Posterior cingulate gyrus (tissue), 11 donors: ENCODE measurements at regions not wholly inside any gene's neighbourhood (a gene's known extent, or its start where the extent isn't known, plus 50 kb on each side); places are given as distances from the start of the nearest gene placed in this dataset.
A peak's percentile ranks its signal among the peaks of the same experiment; 100 is the strongest.
"Not testable (repeated sequence)": the region's sequence is repeated elsewhere in the genome, so short reads cannot be mapped to it uniquely, and the experiment has no call there.

ENCODE experiments used
- DNase-seq, 10 donors: peaks; one replicate each; pipeline versions ENCODE4 v3.0.0 to v3.0.0-alpha.2; 2020 to 2021; ENCODE audit warnings: mixed read lengths in 3 of 10
- intact Hi-C: fragments of 100-400 bp; cut with DNase I; formaldehyde crosslinking; loops from one replicate; pipeline ENCODE4 v1.15.1; 2023

DNA sequence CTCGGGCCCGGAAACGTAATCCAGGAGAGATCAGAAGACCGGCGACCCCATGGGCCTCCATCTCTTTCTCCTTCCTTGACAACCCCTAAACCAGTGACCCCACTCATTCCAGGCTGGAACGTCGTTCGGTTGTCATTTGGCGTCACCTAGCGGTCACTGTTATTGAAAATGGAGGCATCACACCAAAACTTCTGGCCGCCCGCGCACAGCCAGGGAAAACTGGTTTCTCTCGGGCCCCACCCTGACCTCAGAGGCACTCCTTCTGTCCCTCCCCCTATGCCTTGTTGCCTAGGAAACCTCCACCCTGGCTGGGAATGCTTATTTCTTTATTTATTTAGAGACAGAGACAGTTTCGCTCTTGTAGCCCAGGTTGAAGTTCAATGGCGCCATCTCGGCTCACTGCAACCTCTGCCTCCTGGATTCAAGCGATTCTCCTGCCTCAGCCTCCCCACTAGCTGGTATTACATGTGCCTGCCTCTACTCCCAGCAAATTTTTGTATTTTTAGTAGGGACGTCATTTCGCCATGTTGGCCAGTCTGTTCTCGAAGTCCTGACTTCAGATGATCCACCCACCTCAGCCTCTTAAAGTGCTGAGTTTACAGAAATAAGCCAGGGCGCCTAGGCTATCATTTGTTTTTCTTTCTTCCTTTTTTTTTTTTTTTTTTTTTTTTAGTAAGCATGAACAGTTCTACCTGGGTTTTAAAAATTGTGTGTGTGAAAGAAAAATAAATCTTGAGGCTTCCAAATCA lies 2144.1 kb upstream of the TPTE start:
- intact Hi-C loops, DNase-seq: not testable (repeated sequence)

DNA sequence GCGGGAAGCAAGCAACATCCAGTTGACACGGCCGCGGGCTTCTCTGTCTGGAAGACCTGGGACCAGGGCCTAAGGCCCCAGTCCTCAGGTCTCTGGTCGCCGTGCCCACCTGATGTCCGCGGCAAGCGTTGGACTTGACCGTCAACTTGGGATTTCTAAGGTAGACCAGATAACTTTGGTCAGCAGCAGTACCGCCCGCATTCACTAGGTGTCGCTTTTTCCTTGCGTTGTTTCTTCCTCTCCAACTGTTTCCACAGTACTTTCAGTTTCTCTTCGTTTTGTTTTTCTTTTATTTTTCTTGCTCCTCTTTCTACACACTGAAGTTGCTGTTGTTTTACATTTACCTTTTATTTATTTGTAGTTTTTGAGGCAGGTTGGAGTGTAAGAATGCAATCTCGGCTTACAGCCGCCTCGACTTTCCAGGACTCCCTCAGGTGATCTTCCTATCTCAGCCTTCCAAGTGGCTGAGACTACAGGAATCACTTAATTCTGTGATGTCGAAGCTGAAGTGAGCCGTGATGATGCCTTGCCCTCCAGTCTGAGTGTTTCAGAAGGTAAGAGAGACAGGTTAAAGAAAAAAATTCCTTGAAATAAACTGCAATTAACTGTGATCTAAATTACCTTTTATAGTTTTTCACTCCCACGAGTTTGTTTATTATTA lies 2140.8 kb upstream of the TPTE start:
- DNase-seq, intact Hi-C loops: not testable (repeated sequence)

DNA sequence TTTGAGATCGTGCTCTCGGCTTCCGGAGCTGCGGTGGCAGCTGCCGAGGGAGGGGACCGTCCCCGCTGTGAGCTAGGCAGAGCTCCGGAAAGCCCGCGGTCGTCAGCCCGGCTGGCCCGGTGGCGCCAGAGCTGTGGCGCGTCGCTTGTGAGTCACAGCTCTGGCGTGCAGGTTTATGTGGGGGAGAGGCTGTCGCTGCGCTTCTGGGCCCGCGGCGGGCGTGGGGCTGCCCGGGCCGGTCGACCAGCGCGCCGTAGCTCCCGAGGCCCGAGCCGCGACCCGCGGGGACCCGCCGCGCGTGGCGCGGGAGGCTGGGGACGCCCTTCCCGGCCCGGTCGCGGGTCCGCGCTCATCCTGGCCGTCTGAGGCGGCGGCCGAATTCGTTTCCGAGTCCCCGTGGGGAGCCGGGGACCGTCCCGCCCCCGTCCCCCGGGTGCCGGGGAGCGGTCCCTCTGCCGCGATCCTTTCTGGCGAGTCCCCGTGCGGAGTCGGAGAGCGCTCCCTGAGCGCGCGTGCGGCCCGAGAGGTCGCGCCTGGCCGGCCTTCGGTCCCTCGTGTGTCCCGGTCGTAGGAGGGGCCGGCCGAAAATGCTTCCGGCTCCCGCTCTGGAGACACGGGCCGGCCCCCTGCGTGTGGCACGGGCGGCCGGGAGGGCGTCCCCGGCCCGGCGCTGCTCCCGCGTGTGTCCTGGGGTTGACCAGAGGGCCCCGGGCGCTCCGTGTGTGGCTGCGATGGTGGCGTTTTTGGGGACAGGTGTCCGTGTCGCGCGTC lies 2133.0 kb upstream of the TPTE start:
- DNase-seq, intact Hi-C loops: not testable (repeated sequence)

DNA sequence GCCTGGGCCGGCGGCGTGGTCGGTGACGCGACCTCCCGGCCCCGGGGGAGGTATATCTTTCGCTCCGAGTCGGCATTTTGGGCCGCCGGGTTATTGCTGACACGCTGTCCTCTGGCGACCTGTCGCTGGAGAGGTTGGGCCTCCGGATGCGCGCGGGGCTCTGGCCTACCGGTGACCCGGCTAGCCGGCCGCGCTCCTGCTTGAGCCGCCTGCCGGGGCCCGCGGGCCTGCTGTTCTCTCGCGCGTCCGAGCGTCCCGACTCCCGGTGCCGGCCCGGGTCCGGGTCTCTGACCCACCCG lies 2132.5 kb upstream of the TPTE start:
- DNase-seq, intact Hi-C loops: not testable (repeated sequence)

DNA sequence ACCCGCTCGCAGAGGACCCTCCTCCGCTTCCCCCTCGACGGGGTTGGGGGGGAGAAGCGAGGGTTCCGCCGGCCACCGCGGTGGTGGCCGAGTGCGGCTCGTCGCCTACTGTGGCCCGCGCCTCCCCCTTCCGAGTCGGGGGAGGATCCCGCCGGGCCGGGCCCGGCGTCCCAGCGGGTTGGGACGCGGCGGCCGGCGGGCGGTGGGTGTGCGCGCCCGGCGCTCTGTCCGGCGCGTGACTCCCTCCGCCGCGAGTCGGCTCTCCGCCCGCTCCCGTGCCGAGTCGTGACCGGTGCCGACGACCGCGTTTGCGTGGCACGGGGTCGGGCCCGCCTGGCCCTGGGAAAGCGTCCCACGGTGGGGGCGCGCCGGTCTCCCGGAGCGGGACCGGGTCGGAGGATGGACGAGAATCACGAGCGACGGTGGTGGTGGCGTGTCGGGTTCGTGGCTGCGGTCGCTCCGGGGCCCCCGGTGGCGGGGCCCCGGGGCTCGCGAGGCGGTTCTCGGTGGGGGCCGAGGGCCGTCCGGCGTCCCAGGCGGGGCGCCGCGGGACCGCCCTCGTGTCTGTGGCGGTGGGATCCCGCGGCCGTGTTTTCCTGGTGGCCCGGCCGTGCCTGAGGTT lies 2130.7 kb upstream of the TPTE start:
- intact Hi-C loops, DNase-seq: not testable (repeated sequence)

DNA sequence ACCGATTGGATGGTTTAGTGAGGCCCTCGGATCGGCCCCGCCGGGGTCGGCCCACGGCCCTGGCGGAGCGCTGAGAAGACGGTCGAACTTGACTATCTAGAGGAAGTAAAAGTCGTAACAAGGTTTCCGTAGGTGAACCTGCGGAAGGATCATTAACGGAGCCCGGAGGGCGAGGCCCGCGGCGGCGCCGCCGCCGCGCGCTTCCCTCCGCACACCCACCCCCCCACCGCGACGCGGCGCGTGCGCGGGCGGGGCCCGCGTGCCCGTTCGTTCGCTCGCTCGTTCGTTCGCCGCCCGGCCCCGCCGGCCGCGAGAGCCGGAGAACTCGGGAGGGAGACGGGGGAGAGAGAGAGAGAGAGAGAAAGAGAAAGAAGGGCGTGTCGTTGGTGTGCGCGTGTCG lies 2127.0 kb upstream of the TPTE start:
- DNase-seq, intact Hi-C loops: not testable (repeated sequence)

DNA sequence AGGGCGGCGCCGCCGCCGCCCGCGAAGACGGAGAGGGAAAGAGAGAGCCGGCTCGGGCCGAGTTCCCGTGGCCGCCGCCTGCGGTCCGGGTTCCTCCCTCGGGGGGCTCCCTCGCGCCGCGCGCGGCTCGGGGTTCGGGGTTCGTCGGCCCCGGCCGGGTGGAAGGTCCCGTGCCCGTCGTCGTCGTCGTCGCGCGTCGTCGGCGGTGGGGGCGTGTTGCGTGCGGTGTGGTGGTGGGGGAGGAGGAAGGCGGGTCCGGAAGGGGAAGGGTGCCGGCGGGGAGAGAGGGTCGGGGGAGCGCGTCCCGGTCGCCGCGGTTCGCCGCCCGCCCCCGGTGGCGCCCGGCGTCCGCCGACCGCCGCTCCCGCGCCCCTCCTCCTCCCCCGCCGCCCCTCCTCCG lies 2125.4 kb upstream of the TPTE start:
- intact Hi-C loops, DNase-seq: not testable (repeated sequence)

DNA sequence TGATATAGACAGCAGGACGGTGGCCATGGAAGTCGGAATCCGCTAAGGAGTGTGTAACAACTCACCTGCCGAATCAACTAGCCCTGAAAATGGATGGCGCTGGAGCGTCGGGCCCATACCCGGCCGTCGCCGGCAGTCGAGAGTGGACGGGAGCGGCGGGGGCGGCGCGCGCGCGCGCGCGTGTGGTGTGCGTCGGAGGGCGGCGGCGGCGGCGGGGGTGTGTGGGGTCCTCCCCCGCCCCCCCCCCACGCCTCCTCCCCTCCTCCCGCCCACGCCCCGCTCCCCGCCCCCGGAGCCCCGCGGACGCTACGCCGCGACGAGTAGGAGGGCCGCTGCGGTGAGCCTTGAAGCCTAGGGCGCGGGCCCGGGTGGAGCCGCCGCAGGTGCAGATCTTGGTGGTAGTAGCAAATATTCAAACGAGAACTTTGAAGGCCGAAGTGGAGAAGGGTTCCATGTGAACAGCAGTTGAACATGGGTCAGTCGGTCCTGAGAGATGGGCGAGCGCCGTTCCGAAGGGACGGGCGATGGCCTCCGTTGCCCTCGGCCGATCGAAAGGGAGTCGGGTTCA lies 2122.4 kb upstream of the TPTE start:
- intact Hi-C loops, DNase-seq: not testable (repeated sequence)

DNA sequence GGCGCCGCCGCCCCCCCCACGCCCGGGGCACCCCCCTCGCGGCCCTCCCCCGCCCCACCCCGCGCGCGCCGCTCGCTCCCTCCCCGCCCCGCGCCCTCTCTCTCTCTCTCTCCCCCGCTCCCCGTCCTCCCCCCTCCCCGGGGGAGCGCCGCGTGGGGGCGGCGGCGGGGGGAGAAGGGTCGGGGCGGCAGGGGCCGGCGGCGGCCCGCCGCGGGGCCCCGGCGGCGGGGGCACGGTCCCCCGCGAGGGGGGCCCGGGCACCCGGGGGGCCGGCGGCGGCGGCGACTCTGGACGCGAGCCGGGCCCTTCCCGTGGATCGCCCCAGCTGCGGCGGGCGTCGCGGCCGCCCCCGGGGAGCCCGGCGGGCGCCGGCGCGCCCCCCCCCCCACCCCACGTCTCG lies 2121.5 kb upstream of the TPTE start:
- DNase-seq, intact Hi-C loops: not testable (repeated sequence)

DNA sequence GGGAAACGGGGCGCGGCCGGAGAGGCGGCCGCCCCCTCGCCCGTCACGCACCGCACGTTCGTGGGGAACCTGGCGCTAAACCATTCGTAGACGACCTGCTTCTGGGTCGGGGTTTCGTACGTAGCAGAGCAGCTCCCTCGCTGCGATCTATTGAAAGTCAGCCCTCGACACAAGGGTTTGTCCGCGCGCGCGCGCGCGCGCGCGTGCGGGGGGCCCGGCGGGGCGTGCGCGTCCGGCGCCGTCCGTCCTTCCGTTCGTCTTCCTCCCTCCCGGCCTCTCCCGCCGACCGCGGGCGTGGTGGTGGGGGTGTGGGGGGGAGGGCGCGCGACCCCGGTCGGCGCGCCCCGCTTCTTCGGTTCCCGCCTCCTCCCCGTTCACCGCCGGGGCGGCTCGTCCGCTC lies 2119.6 kb upstream of the TPTE start:
- intact Hi-C loops, DNase-seq: not testable (repeated sequence)

DNA sequence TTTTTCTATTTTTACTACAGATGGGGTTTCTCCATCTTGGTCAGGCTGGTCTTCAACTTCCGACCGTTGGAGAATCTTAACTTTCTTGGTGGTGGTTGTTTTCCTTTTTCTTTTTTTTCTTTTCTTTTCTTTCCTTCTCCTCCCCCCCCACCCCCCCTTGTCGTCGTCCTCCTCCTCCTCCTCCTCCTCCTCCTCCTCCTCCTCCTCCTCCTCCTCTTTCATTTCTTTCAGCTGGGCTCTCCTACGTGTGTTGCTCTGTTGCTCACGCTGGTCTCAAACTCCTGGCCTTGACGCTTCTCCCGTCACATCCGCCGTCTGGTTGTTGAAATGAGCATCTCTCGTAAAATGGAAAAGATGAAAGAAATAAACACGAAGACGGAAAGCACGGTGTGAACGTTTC lies 2115.1 kb upstream of the TPTE start:
- intact Hi-C loops, DNase-seq: not testable (repeated sequence)

DNA sequence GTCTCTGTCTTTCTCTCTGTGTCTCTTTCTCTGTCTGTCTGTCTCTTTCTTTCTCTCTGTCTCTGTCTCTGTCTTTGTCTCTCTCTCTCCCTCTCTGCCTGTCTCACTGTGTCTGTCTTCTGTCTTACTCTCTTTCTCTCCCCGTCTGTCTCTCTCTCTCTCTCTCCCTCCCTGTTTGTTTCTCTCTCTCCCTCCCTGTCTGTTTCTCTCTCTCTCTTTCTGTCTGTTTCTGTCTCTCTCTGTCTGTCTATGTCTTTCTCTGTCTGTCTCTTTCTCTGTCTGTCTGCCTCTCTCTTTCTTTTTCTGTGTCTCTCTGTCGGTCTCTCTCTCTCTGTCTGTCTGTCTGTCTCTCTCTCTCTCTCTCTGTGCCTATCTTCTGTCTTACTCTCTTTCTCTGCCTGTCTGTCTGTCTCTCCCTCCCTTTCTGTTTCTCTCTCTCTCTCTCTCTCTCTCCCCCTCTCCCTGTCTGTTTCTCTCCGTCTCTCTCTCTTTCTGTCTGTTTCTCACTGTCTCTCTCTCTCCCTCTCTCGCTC lies 2110.2 kb upstream of the TPTE start:
- DNase-seq, intact Hi-C loops: not testable (repeated sequence)

DNA sequence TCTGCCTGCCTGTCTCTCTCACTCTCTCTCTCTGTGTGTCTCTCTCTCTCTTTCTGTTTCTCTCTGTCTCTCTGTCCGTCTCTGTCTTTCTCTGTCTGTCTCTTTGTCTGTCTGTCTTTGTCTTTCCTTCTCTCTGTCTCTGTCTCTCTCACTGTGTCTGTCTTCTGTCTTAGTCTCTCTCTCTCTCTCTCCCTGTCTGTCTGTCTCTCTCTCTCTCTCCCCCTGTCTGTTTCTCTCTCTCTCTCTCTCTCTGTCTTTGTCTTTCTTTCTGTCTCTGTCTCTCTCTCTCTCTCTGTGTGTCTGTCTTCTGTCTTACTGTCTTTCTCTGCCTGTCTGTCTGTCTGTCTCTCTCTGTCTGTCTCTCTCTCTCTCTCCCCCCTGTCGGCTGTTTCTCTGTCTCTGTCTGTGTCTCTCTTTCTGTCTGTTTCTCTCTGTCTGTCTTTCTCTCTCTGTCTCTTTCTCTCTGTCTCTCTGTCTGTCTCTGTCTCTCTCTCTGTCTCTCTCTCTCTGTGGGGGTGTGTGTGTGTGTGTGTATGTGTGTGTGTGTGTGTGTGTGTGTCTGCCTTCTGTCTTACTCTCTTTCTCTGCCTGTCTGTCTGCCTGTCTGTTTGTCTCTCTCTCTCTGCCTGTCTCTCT lies 2101.3 kb upstream of the TPTE start:
- DNase-seq = peak in 1 of 10 donors; percentile 3
- intact Hi-C loops = not testable (repeated sequence)

DNA sequence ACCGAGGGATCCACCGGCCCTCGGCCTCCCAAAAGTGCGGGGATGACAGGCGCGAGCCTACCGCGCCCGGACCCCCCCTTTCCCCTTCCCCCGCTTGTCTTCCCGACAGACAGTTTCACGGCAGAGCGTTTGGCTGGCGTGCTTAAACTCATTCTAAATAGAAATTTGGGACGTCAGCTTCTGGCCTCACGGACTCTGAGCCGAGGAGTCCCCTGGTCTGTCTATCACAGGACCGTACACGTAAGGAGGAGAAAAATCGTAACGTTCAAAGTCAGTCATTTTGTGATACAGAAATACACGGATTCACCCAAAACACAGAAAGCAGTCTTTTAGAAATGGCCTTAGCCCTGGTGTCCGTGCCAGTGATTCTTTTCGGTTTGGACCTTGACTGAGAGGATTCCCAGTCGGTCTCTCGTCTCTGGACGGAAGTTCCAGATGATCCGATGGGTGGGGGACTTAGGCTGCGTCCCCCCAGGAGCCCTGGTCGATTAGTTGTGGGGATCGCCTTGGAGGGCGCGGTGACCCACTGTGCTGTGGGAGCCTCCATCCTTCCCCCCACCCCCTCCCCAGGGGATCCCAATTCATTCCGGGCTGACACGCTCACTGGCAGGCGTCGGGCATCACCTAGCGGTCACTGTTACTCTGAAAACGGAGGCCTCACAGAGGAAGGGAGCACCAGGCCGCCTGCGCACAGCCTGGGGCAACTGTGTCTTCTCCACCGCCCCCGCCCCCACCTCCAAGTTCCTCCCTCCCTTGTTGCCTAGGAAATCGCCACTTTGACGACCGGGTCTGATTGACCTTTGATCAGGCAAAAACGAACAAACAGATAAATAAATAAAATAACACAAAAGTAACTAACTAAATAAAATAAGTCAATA lies 2093.4 kb upstream of the TPTE start:
- intact Hi-C loops, DNase-seq: not testable (repeated sequence)

DNA sequence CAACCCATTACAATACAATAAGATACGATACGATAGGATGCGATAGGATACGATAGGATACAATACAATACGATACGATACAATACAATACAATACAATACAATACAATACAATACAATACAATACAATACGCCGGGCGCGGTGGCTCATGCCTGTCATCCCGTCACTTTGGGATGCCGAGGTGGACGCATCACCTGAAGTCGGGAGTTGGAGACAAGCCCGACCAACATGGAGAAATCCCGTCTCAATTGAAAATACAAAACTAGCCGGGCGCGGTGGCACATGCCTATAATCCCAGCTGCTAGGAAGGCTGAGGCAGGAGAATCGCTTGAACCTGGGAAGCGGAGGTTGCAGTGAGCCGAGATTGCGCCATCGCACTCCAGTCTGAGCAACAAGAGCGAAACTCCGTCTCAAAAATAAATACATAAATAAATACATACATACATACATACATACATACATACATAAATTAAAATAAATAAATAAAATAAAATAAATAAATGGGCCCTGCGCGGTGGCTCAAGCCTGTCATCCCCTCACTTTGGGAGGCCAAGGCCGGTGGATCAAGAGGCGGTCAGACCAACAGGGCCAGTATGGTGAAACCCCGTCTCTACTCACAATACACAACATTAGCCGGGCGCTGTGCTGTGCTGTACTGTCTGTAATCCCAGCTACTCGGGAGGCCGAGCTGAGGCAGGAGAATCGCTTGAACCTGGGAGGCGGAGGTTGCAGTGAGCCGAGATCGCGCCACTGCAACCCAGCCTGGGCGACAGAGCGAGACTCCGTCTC lies 2092.5 kb upstream of the TPTE start:
- DNase-seq, intact Hi-C loops: not testable (repeated sequence)

DNA sequence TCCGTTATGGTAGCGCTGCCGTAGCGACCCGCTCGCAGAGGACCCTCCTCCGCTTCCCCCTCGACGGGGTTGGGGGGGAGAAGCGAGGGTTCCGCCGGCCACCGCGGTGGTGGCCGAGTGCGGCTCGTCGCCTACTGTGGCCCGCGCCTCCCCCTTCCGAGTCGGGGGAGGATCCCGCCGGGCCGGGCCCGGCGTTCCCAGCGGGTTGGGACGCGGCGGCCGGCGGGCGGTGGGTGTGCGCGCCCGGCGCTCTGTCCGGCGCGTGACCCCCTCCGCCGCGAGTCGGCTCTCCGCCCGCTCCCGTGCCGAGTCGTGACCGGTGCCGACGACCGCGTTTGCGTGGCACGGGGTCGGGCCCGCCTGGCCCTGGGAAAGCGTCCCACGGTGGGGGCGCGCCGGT lies 2086.7 kb upstream of the TPTE start:
- DNase-seq, intact Hi-C loops: not testable (repeated sequence)

DNA sequence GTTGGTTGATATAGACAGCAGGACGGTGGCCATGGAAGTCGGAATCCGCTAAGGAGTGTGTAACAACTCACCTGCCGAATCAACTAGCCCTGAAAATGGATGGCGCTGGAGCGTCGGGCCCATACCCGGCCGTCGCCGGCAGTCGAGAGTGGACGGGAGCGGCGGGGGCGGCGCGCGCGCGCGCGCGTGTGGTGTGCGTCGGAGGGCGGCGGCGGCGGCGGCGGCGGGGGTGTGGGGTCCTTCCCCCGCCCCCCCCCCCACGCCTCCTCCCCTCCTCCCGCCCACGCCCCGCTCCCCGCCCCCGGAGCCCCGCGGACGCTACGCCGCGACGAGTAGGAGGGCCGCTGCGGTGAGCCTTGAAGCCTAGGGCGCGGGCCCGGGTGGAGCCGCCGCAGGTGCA lies 2078.3 kb upstream of the TPTE start:
- DNase-seq, intact Hi-C loops: not testable (repeated sequence)

DNA sequence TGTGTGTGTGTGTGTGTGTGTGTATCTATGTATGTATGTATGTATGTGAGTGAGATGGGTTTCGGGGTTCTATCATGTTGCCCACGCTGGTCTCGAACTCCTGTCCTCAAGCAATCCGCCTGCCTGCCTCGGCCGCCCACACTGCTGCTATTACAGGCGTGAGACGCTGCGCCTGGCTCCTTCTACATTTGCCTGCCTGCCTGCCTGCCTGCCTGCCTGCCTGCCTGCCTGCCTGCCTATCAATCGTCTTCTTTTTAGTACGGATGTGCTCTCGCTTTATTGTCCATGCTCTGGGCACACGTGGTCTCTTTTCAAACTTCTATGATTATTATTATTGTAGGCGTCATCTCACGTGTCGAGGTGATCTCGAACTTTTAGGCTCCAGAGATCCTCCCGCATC lies 2071.6 kb upstream of the TPTE start:
- intact Hi-C loops, DNase-seq: not testable (repeated sequence)
